Astrocyte of the cerebellum (primary cell): ENCODE measurements at regions not wholly inside any gene's neighbourhood (a gene's known extent, or its start where the extent isn't known, plus 50 kb on each side); places are given as distances from the start of the nearest gene placed in this dataset.

Experiments
- DNase-seq: peaks from one replicate; pipeline ENCODE4 v3.0.0-alpha.2; 2011; ENCODE audit warnings: low read depth
- H3K4me3 ChIP-seq: 2 replicates; pipeline ENCODE4 v1.5.1; 2011; ENCODE audit warnings: mild to moderate bottlenecking, low read depth, low read length, moderate library complexity
- in situ Hi-C: cut with HindIII; loops from 2 replicates; pipeline ENCODE4 v1.10.0; 2017; ENCODE audit warnings: low sequenced_read_pairs
- TF ChIP-seq, protein P1 (sequence below): IDR thresholded peaks from 2 replicates; pipeline ENCODE4 v1.5.1; 2012; ENCODE audit warnings: low read length, low read depth, moderate library complexity, mild to moderate bottlenecking; ENCODE audit errors: missing control alignments

DNA sequence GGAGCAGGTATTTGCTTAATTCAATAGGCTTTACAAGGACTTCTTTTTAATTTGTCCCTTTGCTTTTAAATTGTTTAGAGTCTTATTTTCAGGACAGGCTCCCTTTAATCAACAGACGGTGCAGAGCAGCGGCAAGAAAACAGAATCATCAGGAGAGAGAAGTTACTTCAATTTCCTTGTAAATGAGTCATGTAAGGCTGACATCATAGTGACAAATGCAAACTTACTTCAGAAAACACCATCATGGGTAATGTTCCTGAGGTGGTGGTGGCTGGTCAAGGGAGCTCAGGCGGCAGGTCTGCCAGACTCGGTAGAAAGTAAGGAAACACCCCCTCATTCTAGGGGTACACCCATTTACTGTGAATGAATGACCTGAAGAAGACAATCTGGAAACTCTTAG lies 395.1 kb downstream of the FBXO15 start:
- DNase-seq = no peak
- TF ChIP-seq, protein P1, sequence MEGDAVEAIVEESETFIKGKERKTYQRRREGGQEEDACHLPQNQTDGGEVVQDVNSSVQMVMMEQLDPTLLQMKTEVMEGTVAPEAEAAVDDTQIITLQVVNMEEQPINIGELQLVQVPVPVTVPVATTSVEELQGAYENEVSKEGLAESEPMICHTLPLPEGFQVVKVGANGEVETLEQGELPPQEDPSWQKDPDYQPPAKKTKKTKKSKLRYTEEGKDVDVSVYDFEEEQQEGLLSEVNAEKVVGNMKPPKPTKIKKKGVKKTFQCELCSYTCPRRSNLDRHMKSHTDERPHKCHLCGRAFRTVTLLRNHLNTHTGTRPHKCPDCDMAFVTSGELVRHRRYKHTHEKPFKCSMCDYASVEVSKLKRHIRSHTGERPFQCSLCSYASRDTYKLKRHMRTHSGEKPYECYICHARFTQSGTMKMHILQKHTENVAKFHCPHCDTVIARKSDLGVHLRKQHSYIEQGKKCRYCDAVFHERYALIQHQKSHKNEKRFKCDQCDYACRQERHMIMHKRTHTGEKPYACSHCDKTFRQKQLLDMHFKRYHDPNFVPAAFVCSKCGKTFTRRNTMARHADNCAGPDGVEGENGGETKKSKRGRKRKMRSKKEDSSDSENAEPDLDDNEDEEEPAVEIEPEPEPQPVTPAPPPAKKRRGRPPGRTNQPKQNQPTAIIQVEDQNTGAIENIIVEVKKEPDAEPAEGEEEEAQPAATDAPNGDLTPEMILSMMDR = no peak
- in situ Hi-C loops = no loop called here
- H3K4me3 ChIP-seq = no peak overlapping the region

DNA sequence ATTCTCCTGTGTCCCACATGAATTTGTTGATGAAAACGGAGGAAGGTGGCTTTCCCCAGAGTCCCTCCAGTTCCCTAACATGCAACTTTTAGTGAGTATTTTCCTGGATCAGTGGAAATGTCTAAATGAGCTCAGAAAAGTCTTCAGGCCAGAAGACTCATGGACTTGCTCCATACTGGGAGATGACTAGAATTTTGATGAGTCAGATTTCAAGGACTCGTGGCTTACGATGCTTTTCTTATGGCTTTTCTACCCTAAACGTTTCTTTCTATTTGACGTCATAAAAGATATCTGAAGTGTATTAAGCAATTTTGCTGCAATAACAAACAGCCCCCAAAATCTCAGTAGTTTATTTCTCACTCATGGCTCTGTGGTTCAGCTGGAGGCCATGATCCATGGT lies 397.6 kb downstream of the FBXO15 start:
- in situ Hi-C loops = no loop called here
- DNase-seq = no peak
- no peak overlapping the region for H3K4me3 ChIP-seq
- TF ChIP-seq, protein P1 = no peak

DNA sequence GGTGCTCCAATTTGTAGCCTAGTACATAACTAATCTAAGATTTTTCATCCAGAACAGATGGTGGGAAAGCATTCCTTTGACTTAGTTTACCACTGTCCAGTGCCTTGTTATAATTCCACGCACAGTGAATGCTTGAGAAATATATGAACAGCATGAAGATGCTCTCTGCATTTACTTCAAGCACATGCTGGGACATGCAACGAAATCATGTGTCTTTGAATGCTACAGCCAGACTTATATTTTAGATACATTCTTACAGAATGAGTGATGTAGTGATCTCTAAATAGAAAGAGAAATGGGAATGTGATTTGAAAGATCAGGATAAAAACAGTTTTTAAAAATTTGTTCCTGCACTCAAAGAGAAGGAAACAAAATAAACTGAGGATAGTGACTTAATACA lies 398.3 kb downstream of the FBXO15 start:
- in situ Hi-C loops = no loop called here
- no peak for DNase-seq
- TF ChIP-seq, protein P1 = no peak
- H3K4me3 ChIP-seq = no peak overlapping the region

DNA sequence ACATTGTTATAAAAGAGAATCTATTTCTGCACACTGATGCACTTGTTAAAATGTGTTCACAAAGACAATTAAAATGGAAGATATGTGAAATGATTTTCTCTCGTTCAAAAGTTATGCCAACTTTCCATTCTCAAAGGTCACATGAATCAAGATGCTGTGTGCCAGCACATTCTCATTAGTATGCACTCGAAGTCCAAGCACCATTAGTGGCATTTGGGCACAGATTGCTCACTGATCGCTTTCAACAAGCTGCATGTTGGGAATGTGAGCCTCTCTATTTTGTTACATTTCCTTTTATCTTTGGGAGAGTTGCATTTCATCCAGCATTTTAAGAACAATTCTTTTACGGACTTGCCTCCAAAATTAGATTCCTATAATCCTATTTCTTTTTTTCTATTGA lies 398.9 kb downstream of the FBXO15 start:
- no peak for DNase-seq
- no peak overlapping the region for H3K4me3 ChIP-seq
- TF ChIP-seq, protein P1 = no peak
- in situ Hi-C loops = no loop called here

DNA sequence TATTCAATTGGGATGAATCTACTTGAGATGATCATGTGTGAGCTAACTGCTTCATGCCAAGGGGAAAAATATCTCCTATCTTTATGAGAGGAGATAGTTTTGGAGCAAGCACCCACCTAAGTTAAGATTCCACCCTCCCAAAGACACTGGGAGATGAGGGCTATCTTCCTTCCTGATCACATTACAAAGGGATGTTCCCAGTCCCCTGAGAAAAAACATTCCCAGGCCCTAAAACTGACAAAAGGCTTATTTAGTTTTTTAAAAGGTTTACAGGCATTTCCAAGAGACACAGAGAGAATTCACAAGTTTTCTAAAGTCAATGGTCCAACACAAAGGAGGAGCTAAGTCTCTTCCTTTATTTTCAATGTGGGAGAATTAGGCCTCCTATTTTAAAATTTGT lies 401.5 kb downstream of the FBXO15 start:
- in situ Hi-C loops = no loop called here
- no peak for DNase-seq
- TF ChIP-seq, protein P1 = no peak
- H3K4me3 ChIP-seq = no peak overlapping the region

DNA sequence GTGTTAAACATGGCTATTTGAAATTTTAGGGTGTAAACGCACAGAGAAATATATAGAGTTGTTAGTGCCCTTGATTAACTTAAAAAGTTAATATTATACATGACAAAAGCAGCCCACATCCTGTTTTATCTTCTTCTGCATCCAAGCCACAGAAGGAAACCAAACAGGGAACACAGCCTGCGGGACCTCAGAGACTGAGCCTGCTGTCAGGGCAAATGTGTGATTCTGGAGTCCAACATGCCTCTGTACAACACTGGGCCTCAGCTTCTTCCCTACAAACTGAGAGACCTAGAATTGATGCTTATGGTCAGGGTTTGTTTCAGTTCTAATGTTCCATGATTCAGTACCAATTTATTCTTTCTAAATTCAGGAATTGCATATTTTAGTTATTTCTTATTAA lies 404.7 kb downstream of the FBXO15 start:
- in situ Hi-C loops = no loop called here
- no peak overlapping the region for H3K4me3 ChIP-seq
- TF ChIP-seq, protein P1 = no peak
- DNase-seq = no peak

DNA sequence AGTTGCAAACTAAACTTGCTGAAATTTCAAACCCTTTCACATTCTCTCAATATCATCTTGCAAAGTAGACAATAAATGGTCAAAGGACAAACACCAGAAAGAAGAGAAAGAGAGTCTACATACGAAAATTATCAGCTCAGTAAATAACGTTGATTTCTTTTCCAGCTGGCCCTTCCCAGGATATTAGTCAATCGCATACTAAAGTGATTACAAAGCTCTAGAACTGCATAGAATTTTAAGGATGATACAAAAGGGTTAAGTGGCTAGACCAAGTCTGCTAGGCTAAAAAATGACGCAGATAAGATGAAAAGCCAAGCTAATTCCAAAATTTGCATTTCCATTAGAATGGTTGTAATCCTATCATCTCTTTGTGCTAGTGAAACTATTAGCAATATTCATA lies 405.7 kb downstream of the FBXO15 start:
- H3K4me3 ChIP-seq = no peak overlapping the region
- no peak for DNase-seq
- in situ Hi-C loops = no loop called here
- TF ChIP-seq, protein P1 = no peak
